ENCODE measurements at regions not wholly inside any gene's neighbourhood (a gene's known extent, or its start where the extent isn't known, plus 50 kb on each side); places are given as distances from the start of the nearest gene placed in this dataset.

DNA sequence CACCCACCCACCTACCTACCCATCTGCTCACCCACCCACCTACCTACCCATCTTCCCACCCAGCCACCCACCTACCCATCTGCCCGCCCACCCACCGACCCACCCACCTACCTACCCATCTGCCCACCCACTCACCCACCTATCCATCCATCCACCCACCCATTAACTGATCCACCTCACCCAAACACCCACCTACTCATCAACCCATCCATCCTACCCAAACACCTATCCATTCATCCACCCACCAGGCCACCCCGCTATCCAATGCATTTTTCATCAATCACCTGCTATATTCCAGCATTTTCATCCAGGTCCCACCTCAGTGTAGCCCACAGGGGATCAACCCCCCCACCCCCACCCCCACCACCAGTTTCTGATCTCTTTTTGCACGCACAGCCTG, 121.8 kb downstream of the GLI2 start (continued):
- TF ChIP-seq POLR2AphosphoS5 (IDR thresholded peaks at IDR 0.05; ENCODE audit: low read depth, low read length) = no peak
- no peak for TF ChIP-seq TCF7L2 (IDR thresholded peaks at IDR 0.05; ENCODE audit: borderline replicate concordance, extremely low read depth, insufficient read depth, insufficient read length)
- TF ChIP-seq ZFX (IDR thresholded peaks at IDR 0.05) = no peak
- TF ChIP-seq RAD21 (IDR thresholded peaks at IDR 0.05; ENCODE audit: low read depth) = no peak
- TF ChIP-seq JUND (IDR thresholded peaks at IDR 0.05) = no peak
- no peak for TF ChIP-seq SIN3A (IDR thresholded peaks at IDR 0.05; ENCODE audit: low read depth)
- TF ChIP-seq EZH2phosphoT487 (IDR thresholded peaks at IDR 0.05; ENCODE audit: borderline replicate concordance) = no peak

DNA sequence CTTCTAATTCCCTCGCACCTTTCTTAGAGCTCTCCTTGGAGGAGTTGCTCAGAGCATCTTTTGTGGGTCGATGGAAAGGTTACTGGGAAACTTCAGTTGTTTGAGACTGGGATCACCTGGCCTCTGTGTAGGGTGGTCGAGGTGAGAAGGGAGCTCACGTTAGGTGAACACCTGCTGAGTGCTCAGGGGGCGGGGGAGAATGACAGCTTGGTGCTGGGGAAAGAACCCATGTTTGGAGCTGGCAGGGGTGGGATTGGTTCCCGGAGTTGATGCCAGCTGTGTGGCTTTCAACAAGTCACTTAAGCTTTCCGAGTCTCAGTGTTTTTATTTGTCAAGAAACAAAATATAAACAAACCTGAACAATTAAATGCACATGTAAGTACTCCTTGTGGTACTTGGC, 122.3 kb downstream of the GLI2 start:
- TF ChIP-seq, protein P1, sequence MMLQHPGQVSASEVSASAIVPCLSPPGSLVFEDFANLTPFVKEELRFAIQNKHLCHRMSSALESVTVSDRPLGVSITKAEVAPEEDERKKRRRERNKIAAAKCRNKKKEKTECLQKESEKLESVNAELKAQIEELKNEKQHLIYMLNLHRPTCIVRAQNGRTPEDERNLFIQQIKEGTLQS (IDR thresholded peaks at IDR 0.05) = no peak
- no peak for TF ChIP-seq EGR1 (IDR thresholded peaks at IDR 0.05; ENCODE audit: low read depth)
- TF ChIP-seq, protein P2, sequence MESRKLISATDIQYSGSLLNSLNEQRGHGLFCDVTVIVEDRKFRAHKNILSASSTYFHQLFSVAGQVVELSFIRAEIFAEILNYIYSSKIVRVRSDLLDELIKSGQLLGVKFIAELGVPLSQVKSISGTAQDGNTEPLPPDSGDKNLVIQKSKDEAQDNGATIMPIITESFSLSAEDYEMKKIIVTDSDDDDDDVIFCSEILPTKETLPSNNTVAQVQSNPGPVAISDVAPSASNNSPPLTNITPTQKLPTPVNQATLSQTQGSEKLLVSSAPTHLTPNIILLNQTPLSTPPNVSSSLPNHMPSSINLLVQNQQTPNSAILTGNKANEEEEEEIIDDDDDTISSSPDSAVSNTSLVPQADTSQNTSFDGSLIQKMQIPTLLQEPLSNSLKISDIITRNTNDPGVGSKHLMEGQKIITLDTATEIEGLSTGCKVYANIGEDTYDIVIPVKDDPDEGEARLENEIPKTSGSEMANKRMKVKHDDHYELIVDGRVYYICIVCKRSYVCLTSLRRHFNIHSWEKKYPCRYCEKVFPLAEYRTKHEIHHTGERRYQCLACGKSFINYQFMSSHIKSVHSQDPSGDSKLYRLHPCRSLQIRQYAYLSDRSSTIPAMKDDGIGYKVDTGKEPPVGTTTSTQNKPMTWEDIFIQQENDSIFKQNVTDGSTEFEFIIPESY (IDR thresholded peaks at IDR 0.05; ENCODE audit: extremely low read depth, insufficient replicate concordance, low read length) = no peak
- TF ChIP-seq, protein P3, sequence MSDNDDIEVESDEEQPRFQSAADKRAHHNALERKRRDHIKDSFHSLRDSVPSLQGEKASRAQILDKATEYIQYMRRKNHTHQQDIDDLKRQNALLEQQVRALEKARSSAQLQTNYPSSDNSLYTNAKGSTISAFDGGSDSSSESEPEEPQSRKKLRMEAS (IDR thresholded peaks at IDR 0.05) = no peak
- TF ChIP-seq EZH2phosphoT487 (IDR thresholded peaks at IDR 0.05; ENCODE audit: borderline replicate concordance) = no peak
- TF ChIP-seq, protein P4, sequence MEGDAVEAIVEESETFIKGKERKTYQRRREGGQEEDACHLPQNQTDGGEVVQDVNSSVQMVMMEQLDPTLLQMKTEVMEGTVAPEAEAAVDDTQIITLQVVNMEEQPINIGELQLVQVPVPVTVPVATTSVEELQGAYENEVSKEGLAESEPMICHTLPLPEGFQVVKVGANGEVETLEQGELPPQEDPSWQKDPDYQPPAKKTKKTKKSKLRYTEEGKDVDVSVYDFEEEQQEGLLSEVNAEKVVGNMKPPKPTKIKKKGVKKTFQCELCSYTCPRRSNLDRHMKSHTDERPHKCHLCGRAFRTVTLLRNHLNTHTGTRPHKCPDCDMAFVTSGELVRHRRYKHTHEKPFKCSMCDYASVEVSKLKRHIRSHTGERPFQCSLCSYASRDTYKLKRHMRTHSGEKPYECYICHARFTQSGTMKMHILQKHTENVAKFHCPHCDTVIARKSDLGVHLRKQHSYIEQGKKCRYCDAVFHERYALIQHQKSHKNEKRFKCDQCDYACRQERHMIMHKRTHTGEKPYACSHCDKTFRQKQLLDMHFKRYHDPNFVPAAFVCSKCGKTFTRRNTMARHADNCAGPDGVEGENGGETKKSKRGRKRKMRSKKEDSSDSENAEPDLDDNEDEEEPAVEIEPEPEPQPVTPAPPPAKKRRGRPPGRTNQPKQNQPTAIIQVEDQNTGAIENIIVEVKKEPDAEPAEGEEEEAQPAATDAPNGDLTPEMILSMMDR (IDR thresholded peaks at IDR 0.05 in 2 of 3, conservative IDR thresholded peaks at IDR 0.05 in 1 of 3; ENCODE audit: borderline replicate concordance in 1 of 3, insufficient read depth in 1 of 3, low read depth in 2 of 3, low read length in 2 of 3) = no peak
- TF ChIP-seq SIN3A (IDR thresholded peaks at IDR 0.05; ENCODE audit: low read depth) = no peak
- no peak for TF ChIP-seq TCF7L2 (IDR thresholded peaks at IDR 0.05; ENCODE audit: borderline replicate concordance, extremely low read depth, insufficient read depth, insufficient read length)
- no peak for TF ChIP-seq YY1 (IDR thresholded peaks at IDR 0.05; ENCODE audit: extremely low read depth, insufficient replicate concordance, low read depth, low read length)
- TF ChIP-seq CEBPB (IDR thresholded peaks at IDR 0.05; ENCODE audit: low read depth) = no peak
- no peak for TF ChIP-seq SRF (IDR thresholded peaks at IDR 0.05; ENCODE audit: low read depth)
- TF ChIP-seq ZNF274 (IDR thresholded peaks at IDR 0.05; ENCODE audit: low read depth, low read length) = no peak
- TF ChIP-seq CBX3 (IDR thresholded peaks at IDR 0.05; ENCODE audit: low read depth) = no peak
- TF ChIP-seq JUND (IDR thresholded peaks at IDR 0.05) = no peak
- no peak for TF ChIP-seq SP1 (IDR thresholded peaks at IDR 0.05; ENCODE audit: low read depth)
- H3K4me1 ChIP-seq (ENCODE audit: control insufficient read depth in 1 of 2, insufficient read depth in 2 of 2, low read length in 2 of 2) = peaks cover 3 to 11% of the 10 kb centered on the region in 2 experiments; a peak in 2 of 4 replicates
- no peak overlapping the region for H3K9ac ChIP-seq (ENCODE audit: low read length)
- no peaks in the 10 kb centered on the region for H3K27me3 ChIP-seq (ENCODE audit: insufficient read depth, low read length)
- no peaks in the 10 kb centered on the region for H4K20me1 ChIP-seq (ENCODE audit: insufficient read depth)
- H3K79me2 ChIP-seq (ENCODE audit: insufficient read depth, low read length) = no peaks in the 10 kb centered on the region
- POLR2A ChIA-PET = no interaction called here
- H3K9me2 ChIP-seq (ENCODE audit: insufficient read depth) = no peaks in the 10 kb centered on the region
- CTCF ChIA-PET = no interaction called here
- H3K9me3 ChIP-seq (ENCODE audit: control insufficient read depth in 1 of 2, insufficient read depth in 1 of 2, low read depth in 1 of 2, low read length in 2 of 2) = no peaks in the 10 kb centered on the region
- H3K4me3 ChIP-seq (replicated peaks in 1 of 2; ENCODE audit: low read depth in 1 of 2, low read length in 2 of 2) = no peak overlapping the region
- BruUV-seq (replicated peaks) = no TSS peak
- no peaks in the 10 kb centered on the region for H3K36me3 ChIP-seq (ENCODE audit: control insufficient read depth in 1 of 2, insufficient read depth in 2 of 2, low read length in 2 of 2)
- no peak for DNase-seq (ENCODE audit: low read depth, low spot score)
- RAD21 ChIA-PET (ENCODE audit: low non-redundant PET in 1 of 2, low total read pairs in 2 of 2, uncharacterized antibody in 2 of 2, unreplicated experiment in 2 of 2) = no interaction called here
- no peak for ATAC-seq
- intact Hi-C loops (cut with micrococcal nuclease) = no loop called here
- H2AFZ ChIP-seq (ENCODE audit: low read depth, low read length, poor library complexity, severe bottlenecking) = no peak overlapping the region
- no peak overlapping the region for H3K4me2 ChIP-seq (ENCODE audit: low read length)
- no peak overlapping the region for H3K27ac ChIP-seq (ENCODE audit: low read depth, low read length)
